Panc1 (cell line): ENCODE measurements at regions not wholly inside any gene's neighbourhood (a gene's known extent, or its start where the extent isn't known, plus 50 kb on each side); places are given as distances from the start of the nearest gene placed in this dataset.

Source experiments
- ATAC-seq: fragments of 200-7000 bp; cut with Tn5 transposase; 2 replicates; pipeline ENCODE4 v1.9.1; 2020; ENCODE audit warnings: mild to moderate bottlenecking, moderate library complexity
- BruUV-seq: library from RNA; stranded (reverse); fragments of 400-500 nt; replicated peaks from 2 replicates; lab custom pipeline; 2021; lab: Mats Ljungman, UMichigan
- CTCF ChIA-PET: fragments of 300-600 bp; sonication (Branson Sonifier 250); formaldehyde crosslinking; loops from one replicate; lab custom pipeline; 2022; ENCODE audit warnings: antibody characterized with exemption; lab: Charles Lee
- POLR2A ChIA-PET: fragments of 300-600 bp; sonication (Branson Sonifier 250); formaldehyde crosslinking; loops from one replicate; lab custom pipeline; 2022; ENCODE audit warnings: antibody characterized with exemption; lab: Charles Lee
- DNase-seq: peaks from one replicate; pipeline ENCODE4 v3.0.0-alpha.2; 2010; ENCODE audit warnings: low read depth, low spot score
- H3K27ac ChIP-seq: 2 replicates; pipeline ENCODE4 v1.5.1; 2011; ENCODE audit warnings: mild to moderate bottlenecking, low read length, inconsistent platforms
- H3K27me3 ChIP-seq: fragments of 200-500 bp; sonication (Bioruptor generic); 2 replicates; pipeline ENCODE4 v1.6.0; 2014; ENCODE audit warnings: low read length, inconsistent platforms; ENCODE audit not compliant: control insufficient read depth, insufficient read depth
- H3K36me3 ChIP-seq: fragments of 200-500 bp; sonication (Bioruptor generic); 2 replicates; pipeline ENCODE4 v1.5.1; 2014; ENCODE audit warnings: inconsistent platforms, mild to moderate bottlenecking, low read length, moderate library complexity; ENCODE audit not compliant: control insufficient read depth, insufficient read depth
- H3K4me1 ChIP-seq: 2 replicates; pipeline ENCODE4 v1.5.1; 2011; ENCODE audit warnings: inconsistent platforms, mild to moderate bottlenecking, low read length, moderate library complexity; ENCODE audit not compliant: control insufficient read depth, insufficient read depth
- H3K4me3 ChIP-seq, 2 experiments: 2 replicates each; pipeline ENCODE4 v1.5.1; 2011 to 2012; ENCODE audit warnings: low read depth in 2 of 2, low read length in 2 of 2, mild to moderate bottlenecking in 2 of 2, inconsistent platforms in 1 of 2, moderate library complexity in 1 of 2
- H3K9me3 ChIP-seq: fragments of 200-500 bp; sonication (Bioruptor generic); 2 replicates; pipeline ENCODE4 v1.5.1; 2014; ENCODE audit warnings: low read depth, mild to moderate bottlenecking, inconsistent platforms, low read length, moderate library complexity; ENCODE audit not compliant: control insufficient read depth, insufficient read depth
- POLR2AphosphoS5 ChIP-seq: IDR thresholded peaks from 2 replicates; pipeline ENCODE4 v1.6.1; 2012; ENCODE audit warnings: mild to moderate bottlenecking, low read depth, low read length, moderate library complexity
- REST ChIP-seq, 2 experiments: IDR thresholded peaks; 2 replicates each; pipeline ENCODE4 v1.6.1; 2011 to 2012; ENCODE audit warnings: low read depth in 2 of 2, control low read depth in 1 of 2, low read length in 1 of 2, mild to moderate bottlenecking in 1 of 2, moderate library complexity in 1 of 2; ENCODE audit not compliant: insufficient read depth in 1 of 2
- SIN3A ChIP-seq: IDR thresholded peaks from 2 replicates; pipeline ENCODE4 v1.6.1; 2012; ENCODE audit warnings: low read depth, mild to moderate bottlenecking, low read length, moderate library complexity, borderline replicate concordance; ENCODE audit not compliant: insufficient read depth
- TCF7L2 ChIP-seq: IDR thresholded peaks from 2 replicates; pipeline ENCODE4 v1.6.1; 2011; ENCODE audit warnings: mild to moderate bottlenecking, low read depth, low read length, inconsistent platforms
- in situ Hi-C: cut with HindIII; loops from 2 replicates; pipeline ENCODE4 v1.10.0; 2016; ENCODE audit warnings: low sequenced_read_pairs, low pct_unique_long_range_greater_than_20kb
- intact Hi-C: fragments of 100-400 bp; cut with micrococcal nuclease; formaldehyde crosslinking; loops from one replicate; pipeline ENCODE4 v1.10.0; 2022; ENCODE audit not compliant: unreplicated experiment
- TF ChIP-seq, protein P1 (sequence below): fragments of 450-650 bp; IDR thresholded peaks from 2 replicates; pipeline ENCODE4 v1.5.1; 2017; ENCODE audit warnings: mild to moderate bottlenecking

DNA sequence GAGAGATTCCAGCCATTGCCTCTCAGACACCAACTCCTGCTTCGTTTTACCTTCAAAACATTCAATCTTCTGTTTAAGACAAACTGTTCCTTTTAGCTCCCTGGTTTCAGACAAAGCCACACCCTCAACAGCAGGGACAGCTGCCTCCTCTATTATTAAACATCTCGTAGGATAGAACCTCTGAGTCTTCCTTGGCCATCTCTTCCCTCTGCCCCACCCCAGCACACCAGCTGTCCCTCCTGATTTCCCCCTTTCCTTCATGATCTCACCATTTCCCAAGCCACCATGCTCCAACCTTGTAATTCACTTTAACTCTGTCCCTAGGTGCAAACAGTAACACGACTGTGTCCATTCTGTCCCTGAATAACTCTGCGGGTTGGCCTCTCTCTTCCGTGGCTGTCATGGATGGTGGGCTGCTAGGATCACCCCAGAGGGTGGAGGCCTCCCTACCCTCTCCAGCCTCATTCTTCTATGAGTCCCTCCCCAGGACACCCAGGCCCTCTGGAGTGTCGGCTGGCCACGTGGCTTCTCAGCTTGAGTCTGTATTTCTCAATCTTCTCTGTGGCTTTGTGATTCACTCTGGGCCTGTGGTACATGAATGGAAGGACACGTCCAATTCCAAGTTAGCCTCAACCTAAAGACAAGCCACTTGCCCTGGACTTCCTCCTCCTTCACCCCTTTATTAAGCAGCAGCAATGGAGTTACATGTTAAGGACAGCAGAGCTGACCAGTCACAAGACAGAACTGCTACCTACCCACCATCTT is 349.9 kb downstream of the FBXW7 start:
- no peak overlapping the region for H3K27ac ChIP-seq
- no TSS peak for BruUV-seq
- H3K9me3 ChIP-seq, result no peaks in the 10 kb centered on the region
- no peak overlapping the region for H3K4me3 ChIP-seq
- no peaks in the 10 kb centered on the region for H3K4me1 ChIP-seq
- no peaks in the 10 kb centered on the region for H3K36me3 ChIP-seq
- no peak for DNase-seq
- intact Hi-C loops (no loop called here), in situ Hi-C loops (no loop called here)
- no peaks in the 10 kb centered on the region for H3K27me3 ChIP-seq
- no peak for TF ChIP-seq TCF7L2
- no peak for TF ChIP-seq SIN3A
- TF ChIP-seq, protein P1, sequence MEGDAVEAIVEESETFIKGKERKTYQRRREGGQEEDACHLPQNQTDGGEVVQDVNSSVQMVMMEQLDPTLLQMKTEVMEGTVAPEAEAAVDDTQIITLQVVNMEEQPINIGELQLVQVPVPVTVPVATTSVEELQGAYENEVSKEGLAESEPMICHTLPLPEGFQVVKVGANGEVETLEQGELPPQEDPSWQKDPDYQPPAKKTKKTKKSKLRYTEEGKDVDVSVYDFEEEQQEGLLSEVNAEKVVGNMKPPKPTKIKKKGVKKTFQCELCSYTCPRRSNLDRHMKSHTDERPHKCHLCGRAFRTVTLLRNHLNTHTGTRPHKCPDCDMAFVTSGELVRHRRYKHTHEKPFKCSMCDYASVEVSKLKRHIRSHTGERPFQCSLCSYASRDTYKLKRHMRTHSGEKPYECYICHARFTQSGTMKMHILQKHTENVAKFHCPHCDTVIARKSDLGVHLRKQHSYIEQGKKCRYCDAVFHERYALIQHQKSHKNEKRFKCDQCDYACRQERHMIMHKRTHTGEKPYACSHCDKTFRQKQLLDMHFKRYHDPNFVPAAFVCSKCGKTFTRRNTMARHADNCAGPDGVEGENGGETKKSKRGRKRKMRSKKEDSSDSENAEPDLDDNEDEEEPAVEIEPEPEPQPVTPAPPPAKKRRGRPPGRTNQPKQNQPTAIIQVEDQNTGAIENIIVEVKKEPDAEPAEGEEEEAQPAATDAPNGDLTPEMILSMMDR, result no peak
- TF ChIP-seq POLR2AphosphoS5, result no peak
- ChIA-PET POLR2A (no interaction called here), CTCF (no interaction called here)
- ATAC-seq, result no peak

DNA sequence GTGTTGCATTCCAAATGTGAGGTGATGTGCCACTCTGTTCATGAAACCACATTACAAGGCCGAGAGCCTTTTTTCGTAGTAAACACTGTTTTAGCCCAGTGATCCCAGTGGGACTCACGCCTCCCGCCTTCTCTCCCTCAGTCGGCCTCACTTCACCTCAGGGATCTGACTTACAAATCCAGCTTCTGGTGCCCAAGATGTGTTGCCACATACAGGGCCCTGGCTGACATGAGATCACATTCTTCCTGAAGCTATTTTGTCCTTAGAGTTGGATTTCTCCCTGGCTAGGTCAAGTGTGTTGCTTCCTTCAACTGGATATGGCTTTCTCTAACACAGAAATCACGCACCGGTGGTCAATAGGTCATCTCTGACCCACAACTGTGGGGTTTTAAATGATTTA is 354.7 kb downstream of the FBXW7 start:
- Histone ChIP-seq H3K4me3 (no peak overlapping the region), H3K27ac (no peak overlapping the region), H3K9me3 (no peaks in the 10 kb centered on the region), H3K27me3 (no peaks in the 10 kb centered on the region), H3K4me1 (no peaks in the 10 kb centered on the region), H3K36me3 (no peaks in the 10 kb centered on the region)
- DNase-seq, result no peak
- POLR2A ChIA-PET, result no interaction called here
- intact Hi-C loops (no loop called here), in situ Hi-C loops (no loop called here)
- BruUV-seq, result no TSS peak
- CTCF ChIA-PET, result no interaction called here
- TF ChIP-seq, protein P1, result no peak
- TF ChIP-seq TCF7L2 (no peak), POLR2AphosphoS5 (no peak), SIN3A (no peak), REST (IDR thresholded peaks at IDR 0.05; ENCODE audit: insufficient read depth in 1 of 2, low read depth in 2 of 2, low read length in 1 of 2) (no peak)
- no peak for ATAC-seq
